IMR-90 (cell line): ENCODE measurements at regions not wholly inside any gene's neighbourhood (a gene's known extent, or its start where the extent isn't known, plus 50 kb on each side); places are given as distances from the start of the nearest gene placed in this dataset.

Experiments
- CHD1 ChIP-seq: IDR thresholded peaks from 2 replicates; pipeline ENCODE4 v1.6.1; 2012; ENCODE audit warnings: low read depth, low read length, improper control_type of control experiment
- FOS ChIP-seq: fragments of 150-350 bp; IDR thresholded peaks from 2 replicates; pipeline ENCODE4 v1.6.1; 2016; ENCODE audit warnings: low read depth, low read length
- MAFK ChIP-seq: IDR thresholded peaks from 2 replicates; pipeline ENCODE4 v1.6.1; 2012; ENCODE audit warnings: low read depth, low read length, improper control_type of control experiment
- MAZ ChIP-seq: IDR thresholded peaks from 2 replicates; pipeline ENCODE4 v1.6.1; 2012; ENCODE audit warnings: low read depth, mild to moderate bottlenecking, low read length, improper control_type of control experiment, moderate library complexity, borderline replicate concordance
- MXI1 ChIP-seq: IDR thresholded peaks from 2 replicates; pipeline ENCODE4 v1.6.1; 2012; ENCODE audit warnings: low read depth, mild to moderate bottlenecking, low read length, moderate library complexity, borderline replicate concordance
- POLR2A ChIP-seq: IDR thresholded peaks from 2 replicates; pipeline ENCODE4 v1.6.1; 2012; ENCODE audit warnings: mild to moderate bottlenecking, low read depth, low read length
- RAD21 ChIP-seq: IDR thresholded peaks from 2 replicates; pipeline ENCODE4 v1.6.1; 2012; ENCODE audit warnings: low read length, improper control_type of control experiment
- RCOR1 ChIP-seq: IDR thresholded peaks from 2 replicates; pipeline ENCODE4 v1.6.1; 2012; ENCODE audit warnings: mild to moderate bottlenecking, low read length, improper control_type of control experiment; ENCODE audit not compliant: insufficient replicate concordance
- RFX5 ChIP-seq: IDR thresholded peaks from 2 replicates; pipeline ENCODE4 v1.8.0; 2012; ENCODE audit warnings: low read depth, mild to moderate bottlenecking, low read length, moderate library complexity
- SMC3 ChIP-seq: fragments of 150-350 bp; IDR thresholded peaks from 2 replicates; pipeline ENCODE4 v1.6.1; 2016; ENCODE audit warnings: low read depth, mild to moderate bottlenecking, antibody characterized with exemption, low read length, moderate library complexity
- TF ChIP-seq, protein P1 (sequence below): conservative IDR thresholded peaks from 2 replicates; pipeline ENCODE4 v1.5.1; 2012; ENCODE audit warnings: mild to moderate bottlenecking, low read depth, low read length, improper control_type of control experiment
- TF ChIP-seq, protein P2 (sequence below): fragments of 150-350 bp; IDR thresholded peaks from 2 replicates; pipeline ENCODE4 v1.6.1; 2017; ENCODE audit warnings: mild to moderate bottlenecking, antibody characterized with exemption, low read length, low read depth

DNA sequence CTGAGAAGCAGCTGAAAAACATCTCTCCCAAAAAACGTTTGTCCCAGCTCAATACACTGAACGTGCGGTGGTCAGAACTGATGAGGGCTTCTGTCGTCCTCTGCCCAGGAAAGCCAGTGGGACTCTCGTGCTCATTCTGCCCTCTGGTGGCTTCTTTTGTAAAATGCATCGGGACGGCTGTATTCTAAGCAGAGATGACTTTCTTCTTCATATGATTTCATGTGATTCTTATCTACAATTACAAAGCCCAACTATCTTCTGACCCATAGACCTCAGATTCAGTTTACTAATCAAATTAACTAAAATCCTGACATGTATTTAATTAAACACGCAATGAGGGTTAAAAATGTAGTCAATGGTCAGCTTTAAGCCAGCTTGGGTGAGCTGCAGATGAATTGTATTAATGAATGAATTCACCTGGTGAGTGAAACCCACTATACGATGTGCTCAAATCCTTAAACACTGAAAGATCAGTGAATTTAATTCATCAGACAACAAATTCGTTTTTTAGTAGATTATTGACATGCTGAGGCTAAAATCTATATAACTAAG is 117.6 kb upstream of the FAM204A start:
- TF ChIP-seq, protein P1, sequence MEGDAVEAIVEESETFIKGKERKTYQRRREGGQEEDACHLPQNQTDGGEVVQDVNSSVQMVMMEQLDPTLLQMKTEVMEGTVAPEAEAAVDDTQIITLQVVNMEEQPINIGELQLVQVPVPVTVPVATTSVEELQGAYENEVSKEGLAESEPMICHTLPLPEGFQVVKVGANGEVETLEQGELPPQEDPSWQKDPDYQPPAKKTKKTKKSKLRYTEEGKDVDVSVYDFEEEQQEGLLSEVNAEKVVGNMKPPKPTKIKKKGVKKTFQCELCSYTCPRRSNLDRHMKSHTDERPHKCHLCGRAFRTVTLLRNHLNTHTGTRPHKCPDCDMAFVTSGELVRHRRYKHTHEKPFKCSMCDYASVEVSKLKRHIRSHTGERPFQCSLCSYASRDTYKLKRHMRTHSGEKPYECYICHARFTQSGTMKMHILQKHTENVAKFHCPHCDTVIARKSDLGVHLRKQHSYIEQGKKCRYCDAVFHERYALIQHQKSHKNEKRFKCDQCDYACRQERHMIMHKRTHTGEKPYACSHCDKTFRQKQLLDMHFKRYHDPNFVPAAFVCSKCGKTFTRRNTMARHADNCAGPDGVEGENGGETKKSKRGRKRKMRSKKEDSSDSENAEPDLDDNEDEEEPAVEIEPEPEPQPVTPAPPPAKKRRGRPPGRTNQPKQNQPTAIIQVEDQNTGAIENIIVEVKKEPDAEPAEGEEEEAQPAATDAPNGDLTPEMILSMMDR: peak; percentile 69
- TF ChIP-seq FOS (no peak), RCOR1 (no peak), POLR2A (no peak), RAD21 (peak; percentile 67), RFX5 (no peak), CHD1 (no peak), MAZ (no peak), SMC3 (peak; percentile 56), MAFK (no peak), MXI1 (no peak)
- TF ChIP-seq, protein P2, sequence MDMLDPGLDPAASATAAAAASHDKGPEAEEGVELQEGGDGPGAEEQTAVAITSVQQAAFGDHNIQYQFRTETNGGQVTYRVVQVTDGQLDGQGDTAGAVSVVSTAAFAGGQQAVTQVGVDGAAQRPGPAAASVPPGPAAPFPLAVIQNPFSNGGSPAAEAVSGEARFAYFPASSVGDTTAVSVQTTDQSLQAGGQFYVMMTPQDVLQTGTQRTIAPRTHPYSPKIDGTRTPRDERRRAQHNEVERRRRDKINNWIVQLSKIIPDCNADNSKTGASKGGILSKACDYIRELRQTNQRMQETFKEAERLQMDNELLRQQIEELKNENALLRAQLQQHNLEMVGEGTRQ: no peak
